ACC112 (cell line): ENCODE measurements at regions not wholly inside any gene's neighbourhood (a gene's known extent, or its start where the extent isn't known, plus 50 kb on each side); places are given as distances from the start of the nearest gene placed in this dataset.

Experiments used
- H2AFZ ChIP-seq: fragments of 200-600 bp; sonication (generic); one replicate; pipeline ENCODE4 v1.6.0; 2017; ENCODE audit warnings: antibody characterized with exemption, low read length; ENCODE audit not compliant: unreplicated experiment
- H3K27ac ChIP-seq: fragments of 200-600 bp; sonication (generic); 2 replicates; pipeline ENCODE4 v1.5.1; 2014; ENCODE audit warnings: low read depth, mild to moderate bottlenecking, antibody characterized with exemption, low read length, moderate library complexity
- H3K27me3 ChIP-seq: fragments of 200-600 bp; sonication (generic); 2 replicates; pipeline ENCODE4 v1.6.1; 2014; ENCODE audit warnings: mild to moderate bottlenecking, antibody characterized with exemption, low read length, moderate library complexity, mixed read lengths; ENCODE audit not compliant: insufficient read depth
- H3K36me3 ChIP-seq: fragments of 200-600 bp; sonication (generic); 2 replicates; pipeline ENCODE4 v1.6.1; 2016; ENCODE audit warnings: mild to moderate bottlenecking, antibody characterized with exemption, low read length, moderate library complexity, mixed read lengths; ENCODE audit not compliant: insufficient read depth
- H3K4me1 ChIP-seq: fragments of 200-600 bp; sonication (generic); one replicate; pipeline ENCODE4 v1.6.1; 2016; ENCODE audit warnings: low read length, mixed read lengths; ENCODE audit not compliant: insufficient read depth, unreplicated experiment, control insufficient read depth
- H3K4me3 ChIP-seq: fragments of 200-600 bp; sonication (generic); 2 replicates; pipeline ENCODE4 v1.5.1; 2014; ENCODE audit warnings: mild to moderate bottlenecking, low read depth, low read length
- H3K79me2 ChIP-seq: fragments of 200-600 bp; sonication (generic); one replicate; pipeline ENCODE4 v1.6.0; 2016; ENCODE audit warnings: low read length; ENCODE audit not compliant: control insufficient read depth, unreplicated experiment, insufficient read depth

DNA sequence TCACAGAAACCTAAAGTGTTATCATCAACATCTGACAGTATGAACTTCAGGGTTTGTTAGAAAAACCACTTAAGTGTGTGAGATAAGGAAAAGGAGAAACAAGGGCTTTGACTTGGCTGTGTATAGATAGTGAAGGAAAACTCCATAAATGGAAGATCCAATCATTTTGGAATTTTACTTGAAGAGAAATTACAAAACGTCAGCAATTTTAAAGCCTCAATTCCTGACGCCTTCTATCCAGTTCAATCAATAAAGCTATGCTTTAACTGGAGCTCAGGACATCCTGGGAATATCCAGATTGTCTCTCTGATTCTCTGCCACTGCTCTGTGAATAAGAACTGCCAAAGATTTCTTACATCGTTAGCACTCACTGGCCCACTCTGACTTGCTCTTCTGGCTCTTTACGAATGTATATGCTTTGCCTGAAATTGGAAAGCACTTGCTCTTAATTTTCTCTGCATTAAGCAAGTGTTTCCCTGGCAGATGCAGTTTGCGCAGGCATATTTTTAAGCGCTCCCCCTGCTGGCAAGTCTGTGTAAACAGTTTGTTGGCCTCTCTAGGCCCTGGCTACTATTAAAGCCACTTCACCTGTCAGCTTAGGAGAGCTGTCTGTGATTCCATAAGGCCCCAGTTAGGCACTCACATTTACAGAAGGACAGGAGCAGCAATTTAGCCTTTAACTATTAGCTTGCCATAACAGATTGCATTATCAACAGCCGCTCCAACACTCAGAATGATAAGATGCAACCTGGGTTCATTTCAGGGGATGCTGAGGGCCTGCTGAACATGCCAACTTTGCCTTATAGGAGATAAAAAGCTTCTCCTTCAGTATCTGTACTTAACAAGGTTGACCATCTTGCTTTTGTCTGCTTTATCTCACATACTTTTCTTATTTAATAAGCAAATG is 251.4 kb upstream of the DDX53 start:
- Histone ChIP-seq H3K4me3 (no peak overlapping the region), H3K4me1 (no peaks in the 10 kb centered on the region), H3K79me2 (no peaks in the 10 kb centered on the region), H2AFZ (peak overlapping the region; percentile 65), H3K27me3 (no peaks in the 10 kb centered on the region), H3K27ac (no peak overlapping the region), H3K36me3 (no peaks in the 10 kb centered on the region)

DNA sequence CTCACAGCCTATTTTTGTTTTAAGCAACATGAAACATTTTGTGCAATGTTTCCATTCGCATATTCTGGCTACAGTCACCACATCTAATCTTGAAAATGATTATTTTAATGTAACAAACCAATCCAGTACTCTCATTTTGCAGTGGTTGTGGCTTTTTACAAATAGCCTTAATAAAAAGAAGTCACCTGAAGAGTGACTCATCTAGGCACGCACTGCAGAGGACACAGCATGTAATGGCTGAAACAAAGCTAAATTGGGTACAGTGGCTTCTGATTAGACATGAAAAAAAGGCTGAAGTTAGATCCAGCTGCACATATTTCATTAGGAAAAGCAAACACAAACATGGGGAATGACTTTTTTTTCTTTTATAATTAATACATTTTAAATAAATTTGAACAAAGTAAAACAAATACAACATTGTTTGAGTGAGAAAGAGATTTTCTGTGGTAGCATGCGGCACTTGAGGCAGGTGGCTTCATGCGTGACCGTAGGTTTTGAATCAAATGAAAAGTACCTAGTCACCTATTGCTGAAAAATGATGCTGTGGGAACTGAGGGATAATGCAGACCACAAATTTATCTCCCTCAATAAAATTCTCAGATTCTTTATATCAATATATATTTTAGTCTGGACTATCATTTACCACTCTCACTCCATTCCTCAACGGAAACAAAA is 240.8 kb upstream of the DDX53 start:
- Histone ChIP-seq H2AFZ (no peak overlapping the region), H3K4me1 (no peaks in the 10 kb centered on the region), H3K27ac (no peak overlapping the region), H3K27me3 (no peaks in the 10 kb centered on the region), H3K36me3 (no peaks in the 10 kb centered on the region), H3K4me3 (no peak overlapping the region), H3K79me2 (no peaks in the 10 kb centered on the region)

DNA sequence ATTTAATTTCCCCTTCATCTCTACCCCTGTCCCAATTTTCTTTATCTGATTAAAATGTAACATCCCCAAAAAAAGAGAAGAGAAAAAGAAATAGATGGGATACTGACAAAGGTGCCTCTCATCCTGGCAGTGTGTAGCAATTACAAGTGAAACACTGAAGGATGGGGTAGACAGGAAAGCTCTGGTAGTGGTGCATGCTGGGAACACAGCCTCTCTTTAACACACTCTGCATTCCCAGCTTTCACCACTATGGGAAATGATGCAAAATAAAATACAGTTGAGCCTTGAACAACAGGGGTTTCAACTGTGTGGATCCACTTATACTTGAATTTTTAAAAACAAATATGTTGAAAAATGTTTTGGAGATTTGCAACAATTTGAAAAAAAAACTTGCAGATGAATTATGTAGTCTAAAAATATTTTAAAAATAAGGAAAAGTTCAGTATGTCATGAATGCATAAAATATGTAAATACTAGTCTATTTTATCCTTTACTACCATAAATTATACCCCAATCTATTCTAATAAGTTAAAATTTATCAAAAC is 239.2 kb upstream of the DDX53 start:
- Histone ChIP-seq H3K36me3 (no peaks in the 10 kb centered on the region), H2AFZ (no peak overlapping the region), H3K79me2 (no peaks in the 10 kb centered on the region), H3K27me3 (no peaks in the 10 kb centered on the region), H3K4me1 (no peaks in the 10 kb centered on the region), H3K27ac (no peak overlapping the region), H3K4me3 (no peak overlapping the region)

DNA sequence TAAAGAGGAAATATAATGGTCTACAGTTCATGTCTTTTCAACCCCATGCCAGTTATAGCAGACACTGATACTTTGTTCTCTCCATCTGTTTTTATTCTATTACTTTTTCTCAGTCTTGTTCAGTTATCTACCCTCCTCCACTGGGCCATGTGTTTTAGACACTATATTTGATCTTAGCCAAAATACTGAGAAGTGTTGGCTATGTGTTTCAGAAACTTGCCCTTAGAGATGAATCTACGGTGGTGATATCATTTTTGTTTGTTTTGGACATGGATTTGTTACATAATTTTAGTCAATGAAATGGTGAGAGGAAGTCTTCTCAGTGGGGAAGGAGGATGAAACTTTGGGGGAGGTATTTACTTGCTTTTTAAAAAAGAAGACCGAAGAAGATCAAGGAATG is 211.5 kb upstream of the DDX53 start:
- Histone ChIP-seq H3K36me3 (no peaks in the 10 kb centered on the region), H2AFZ (no peak overlapping the region), H3K27me3 (no peaks in the 10 kb centered on the region), H3K4me3 (no peak overlapping the region), H3K27ac (no peak overlapping the region), H3K79me2 (no peaks in the 10 kb centered on the region), H3K4me1 (no peaks in the 10 kb centered on the region)

DNA sequence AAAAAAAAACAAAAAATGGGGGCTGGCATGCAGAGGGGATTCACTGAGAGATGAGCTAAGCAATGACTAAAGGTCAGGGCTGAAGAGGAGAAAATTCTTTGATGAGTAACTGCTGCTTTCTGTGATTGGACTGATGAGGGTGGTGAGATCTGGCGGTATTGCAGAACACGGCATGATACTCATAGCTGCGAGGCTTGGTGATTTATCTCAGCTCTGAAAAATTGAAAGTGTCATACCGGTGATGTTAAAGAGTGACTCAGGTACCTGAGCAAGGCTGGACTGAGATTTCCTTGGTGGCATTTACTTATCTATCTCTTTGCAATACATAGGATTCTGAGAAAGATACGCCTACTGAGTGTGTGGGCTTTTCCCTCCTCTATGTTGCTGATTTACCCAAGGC is 204.1 kb upstream of the DDX53 start:
- no peak overlapping the region for H3K4me3 ChIP-seq
- H2AFZ ChIP-seq = no peak overlapping the region
- H3K27ac ChIP-seq = no peak overlapping the region
- H3K4me1 ChIP-seq = peaks cover 9% of the 10 kb centered on the region
- no peaks in the 10 kb centered on the region for H3K36me3 ChIP-seq
- no peaks in the 10 kb centered on the region for H3K27me3 ChIP-seq
- no peaks in the 10 kb centered on the region for H3K79me2 ChIP-seq

DNA sequence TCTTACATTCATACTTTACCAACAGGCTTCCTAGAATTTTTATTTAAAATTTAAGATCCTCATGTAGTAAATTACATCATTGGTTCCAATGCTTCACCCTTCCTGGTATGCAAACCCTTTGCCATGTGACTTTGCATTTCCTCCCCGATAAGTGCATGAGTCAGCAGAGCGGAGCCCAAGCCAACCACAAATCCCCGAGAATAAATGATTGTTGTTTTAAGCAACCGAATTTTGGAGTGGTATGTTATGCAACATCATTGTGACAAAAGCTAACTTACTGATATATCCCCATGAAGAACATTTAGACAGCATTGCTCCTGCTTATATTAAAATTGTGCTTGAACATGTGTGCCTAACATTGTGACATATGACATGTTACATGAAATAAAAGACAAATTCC is 199.4 kb upstream of the DDX53 start:
- peak overlapping the region; percentile 89 for H3K27ac ChIP-seq
- H3K4me1 ChIP-seq = peaks cover 20% of the 10 kb centered on the region
- no peaks in the 10 kb centered on the region for H3K36me3 ChIP-seq
- H3K27me3 ChIP-seq = no peaks in the 10 kb centered on the region
- peak overlapping the region; percentile 56 for H2AFZ ChIP-seq
- H3K79me2 ChIP-seq = no peaks in the 10 kb centered on the region
- H3K4me3 ChIP-seq = peak overlapping the region; percentile 65

DNA sequence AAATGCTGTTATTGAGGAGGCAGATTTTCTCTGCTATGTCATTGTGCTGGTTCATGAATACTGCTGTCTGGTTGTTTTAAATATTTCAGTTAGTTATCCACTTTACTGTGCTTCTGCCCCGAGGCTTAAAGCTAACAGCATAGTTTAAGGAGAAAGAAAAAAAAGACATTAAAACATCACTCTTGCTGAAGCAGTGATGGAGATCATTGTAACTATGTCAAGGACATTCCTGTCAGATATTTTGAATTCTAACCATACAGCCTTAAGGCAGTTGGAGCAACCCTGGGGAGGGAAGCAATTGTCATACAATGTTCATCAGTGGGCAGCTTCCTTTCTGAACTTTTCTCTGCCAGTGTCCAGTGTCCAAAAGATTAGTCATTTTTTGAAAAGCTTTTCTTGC is 199.0 kb upstream of the DDX53 start:
- H2AFZ ChIP-seq = peak overlapping the region; percentile 56
- peak overlapping the region; percentile 89 for H3K27ac ChIP-seq

DNA sequence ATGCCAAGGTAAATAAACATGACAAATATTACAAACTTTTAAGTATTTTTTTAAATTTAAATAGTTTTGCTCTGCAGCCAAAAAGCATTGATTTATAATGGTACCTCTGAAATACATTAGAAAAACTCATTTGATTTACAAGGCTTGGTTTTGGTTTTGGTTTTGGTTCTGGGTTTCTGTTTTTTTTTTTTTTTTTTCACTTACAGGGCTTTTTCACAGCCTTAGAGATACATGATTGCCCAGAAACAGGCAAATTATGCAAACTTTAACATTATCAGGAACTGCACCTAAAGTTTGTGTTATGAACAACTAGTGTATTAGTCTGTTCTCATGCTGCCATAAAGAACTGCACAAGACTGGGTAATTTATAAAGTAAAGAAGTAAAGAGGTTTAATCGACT is 196.4 kb upstream of the DDX53 start:
- Histone ChIP-seq H3K27ac (no peak overlapping the region), H2AFZ (no peak overlapping the region), H3K36me3 (no peaks in the 10 kb centered on the region), H3K4me1 (peaks cover 20% of the 10 kb centered on the region), H3K79me2 (no peaks in the 10 kb centered on the region), H3K4me3 (no peak overlapping the region), H3K27me3 (no peaks in the 10 kb centered on the region)

More for the DNA sequence above, 199.0 kb upstream of the DDX53 start:
- Histone ChIP-seq H3K4me1 (peaks cover 20% of the 10 kb centered on the region), H3K27me3 (no peaks in the 10 kb centered on the region), H3K36me3 (no peaks in the 10 kb centered on the region), H3K4me3 (peak overlapping the region; percentile 65), H3K79me2 (no peaks in the 10 kb centered on the region)

DNA sequence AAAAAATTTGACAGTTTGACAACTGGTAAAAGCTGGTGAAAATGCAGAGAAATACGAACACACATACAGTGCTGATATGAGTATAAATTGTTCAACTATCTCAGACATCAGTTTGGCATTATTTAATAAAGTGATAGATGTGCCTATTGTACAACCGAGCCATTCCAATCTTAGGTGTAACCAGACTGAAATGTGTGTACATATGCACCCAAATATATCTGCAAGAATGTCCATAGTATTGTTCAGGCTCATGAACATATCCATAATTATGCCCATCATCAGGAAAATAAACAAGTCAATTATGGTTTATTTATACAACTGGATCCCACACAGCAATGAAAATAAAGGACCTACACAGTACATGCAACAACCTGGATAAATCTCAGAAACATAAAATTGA is 188.9 kb upstream of the DDX53 start:
- H3K4me1 ChIP-seq = no peaks in the 10 kb centered on the region
- H3K79me2 ChIP-seq = no peaks in the 10 kb centered on the region
- no peaks in the 10 kb centered on the region for H3K27me3 ChIP-seq
- H3K27ac ChIP-seq = no peak overlapping the region
- no peaks in the 10 kb centered on the region for H3K36me3 ChIP-seq
- H2AFZ ChIP-seq = no peak overlapping the region
- no peak overlapping the region for H3K4me3 ChIP-seq

DNA sequence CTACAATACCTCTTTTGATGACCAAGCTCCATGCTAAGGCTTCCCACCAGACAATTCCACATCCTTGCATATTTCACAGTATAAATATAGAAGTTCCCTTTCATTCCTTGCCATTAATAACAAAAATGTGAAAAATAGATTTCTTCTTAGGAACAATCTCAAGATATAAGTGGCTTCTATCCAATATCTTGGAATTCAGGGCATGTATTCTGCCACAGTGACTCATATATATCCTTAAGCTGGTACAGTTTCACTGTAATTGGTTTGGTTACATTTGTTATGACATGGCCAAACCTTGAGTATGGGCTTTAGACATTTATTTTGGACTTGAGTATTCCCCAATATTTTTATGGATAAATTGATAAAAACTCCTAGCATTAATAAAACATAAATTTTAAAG is 181.7 kb upstream of the DDX53 start:
- H3K27ac ChIP-seq = no peak overlapping the region
- H3K4me3 ChIP-seq = no peak overlapping the region
- no peaks in the 10 kb centered on the region for H3K79me2 ChIP-seq
- H3K4me1 ChIP-seq = no peaks in the 10 kb centered on the region
- H2AFZ ChIP-seq = no peak overlapping the region
- H3K36me3 ChIP-seq = no peaks in the 10 kb centered on the region
- H3K27me3 ChIP-seq = no peaks in the 10 kb centered on the region

DNA sequence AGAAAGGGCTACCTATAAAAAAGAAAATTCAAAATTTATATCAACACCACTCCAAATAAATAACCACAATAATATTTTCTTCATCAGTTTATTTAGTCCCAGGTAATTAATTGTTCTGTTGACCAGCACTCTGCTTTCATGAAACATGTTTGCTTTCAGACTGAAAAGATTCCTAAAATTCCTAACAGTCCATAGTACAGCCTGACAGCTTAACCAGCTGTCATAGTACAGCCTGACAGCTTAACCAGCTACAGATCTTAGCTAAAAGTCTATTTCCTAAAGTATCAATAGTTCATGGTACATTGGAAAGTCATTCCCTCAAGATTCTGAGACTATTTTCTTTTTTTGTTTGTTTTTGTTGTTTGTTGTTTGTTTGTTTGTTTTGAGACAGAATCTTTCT is 144.1 kb upstream of the DDX53 start:
- Histone ChIP-seq H2AFZ (no peak overlapping the region), H3K27ac (no peak overlapping the region), H3K79me2 (no peaks in the 10 kb centered on the region), H3K4me3 (no peak overlapping the region), H3K4me1 (no peaks in the 10 kb centered on the region), H3K27me3 (no peaks in the 10 kb centered on the region), H3K36me3 (no peaks in the 10 kb centered on the region)
